ENCODE measurements at regions not wholly inside any gene's neighbourhood (a gene's known extent, or its start where the extent isn't known, plus 50 kb on each side); places are given as distances from the start of the nearest gene placed in this dataset.
"Not testable (repeated sequence)": the region's sequence is repeated elsewhere in the genome, so short reads cannot be mapped to it uniquely, and the experiment has no call there.

DNA sequence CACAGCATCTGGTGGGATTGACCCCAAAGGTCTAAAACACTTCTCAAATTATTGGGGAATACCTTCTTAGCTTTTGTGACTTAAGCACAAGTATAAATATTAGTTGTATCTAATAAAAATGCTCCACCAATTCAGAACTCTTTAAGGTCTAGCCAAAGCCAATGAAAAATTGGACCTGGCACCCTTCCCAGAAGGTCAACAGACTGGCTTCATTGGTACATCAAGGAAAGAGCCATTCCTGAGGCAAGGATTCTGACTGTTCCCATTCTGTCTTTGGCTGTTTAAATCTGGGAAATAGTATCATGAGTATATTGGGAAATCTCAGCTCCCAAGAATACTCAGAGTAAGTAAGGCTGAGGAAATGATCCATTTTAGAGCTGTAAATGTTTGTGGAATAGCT lies 153.0 kb upstream of the TRPC5 start:
- no peak for DNase-seq (ENCODE audit: low read depth)
- TF ChIP-seq, protein P1, sequence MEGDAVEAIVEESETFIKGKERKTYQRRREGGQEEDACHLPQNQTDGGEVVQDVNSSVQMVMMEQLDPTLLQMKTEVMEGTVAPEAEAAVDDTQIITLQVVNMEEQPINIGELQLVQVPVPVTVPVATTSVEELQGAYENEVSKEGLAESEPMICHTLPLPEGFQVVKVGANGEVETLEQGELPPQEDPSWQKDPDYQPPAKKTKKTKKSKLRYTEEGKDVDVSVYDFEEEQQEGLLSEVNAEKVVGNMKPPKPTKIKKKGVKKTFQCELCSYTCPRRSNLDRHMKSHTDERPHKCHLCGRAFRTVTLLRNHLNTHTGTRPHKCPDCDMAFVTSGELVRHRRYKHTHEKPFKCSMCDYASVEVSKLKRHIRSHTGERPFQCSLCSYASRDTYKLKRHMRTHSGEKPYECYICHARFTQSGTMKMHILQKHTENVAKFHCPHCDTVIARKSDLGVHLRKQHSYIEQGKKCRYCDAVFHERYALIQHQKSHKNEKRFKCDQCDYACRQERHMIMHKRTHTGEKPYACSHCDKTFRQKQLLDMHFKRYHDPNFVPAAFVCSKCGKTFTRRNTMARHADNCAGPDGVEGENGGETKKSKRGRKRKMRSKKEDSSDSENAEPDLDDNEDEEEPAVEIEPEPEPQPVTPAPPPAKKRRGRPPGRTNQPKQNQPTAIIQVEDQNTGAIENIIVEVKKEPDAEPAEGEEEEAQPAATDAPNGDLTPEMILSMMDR (conservative IDR thresholded peaks at IDR 0.05; ENCODE audit: low read depth, low read length): no peak

GRCh38 chrX:112233164-112233563 lies 150.6 kb upstream of the TRPC5 start:
- TF ChIP-seq, protein P1 (conservative IDR thresholded peaks at IDR 0.05; ENCODE audit: low read depth, low read length): no peak
- DNase-seq (ENCODE audit: low read depth): no peak
- no peak overlapping the region for H3K4me3 ChIP-seq (ENCODE audit: low read length)

More for the DNA sequence above, 153.0 kb upstream of the TRPC5 start:
- no peak overlapping the region for H3K4me3 ChIP-seq (ENCODE audit: low read length)

DNA sequence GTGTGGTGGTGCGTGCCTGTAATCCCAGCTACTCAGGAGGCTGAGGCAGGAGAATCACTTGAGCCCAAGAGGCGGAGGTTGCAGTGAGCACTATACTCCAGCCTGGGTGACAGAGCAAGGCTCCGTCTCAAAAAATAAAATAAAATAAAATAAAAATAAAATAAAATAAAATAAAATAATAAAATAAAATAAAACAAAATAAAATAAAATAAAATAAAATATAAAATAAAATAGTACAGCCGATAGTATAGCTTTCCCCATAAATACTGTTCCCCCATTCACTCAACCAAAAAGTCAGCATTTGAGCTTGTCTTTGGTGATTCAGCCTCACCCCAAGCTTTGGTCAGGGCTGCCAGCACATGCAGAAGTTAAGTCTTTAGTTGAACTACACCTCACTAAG lies 144.2 kb upstream of the TRPC5 start:
- not testable (repeated sequence) for DNase-seq (ENCODE audit: low read depth); H3K4me3 ChIP-seq (ENCODE audit: low read length)

DNA sequence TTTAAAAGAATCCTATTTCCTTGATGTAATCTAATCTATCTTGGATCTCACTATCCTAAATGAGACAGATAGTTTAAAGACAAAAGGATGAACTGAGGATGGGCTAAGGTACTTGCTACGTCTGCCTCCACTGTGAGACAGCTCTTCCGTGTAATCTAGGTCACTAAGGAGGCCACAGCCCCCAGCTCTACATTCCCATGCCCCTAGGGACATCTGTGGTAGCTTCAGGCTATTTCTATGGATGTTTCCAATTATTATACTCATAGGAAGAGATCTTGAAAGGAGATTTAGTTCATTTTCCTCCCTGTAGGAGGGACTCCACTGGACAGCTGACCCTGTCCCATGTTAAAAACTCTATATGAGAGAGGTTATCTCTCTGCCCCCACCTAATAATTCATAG lies 140.8 kb upstream of the TRPC5 start:
- TF ChIP-seq, protein P1 (conservative IDR thresholded peaks at IDR 0.05; ENCODE audit: low read depth, low read length): no peak
- no peak overlapping the region for H3K4me3 ChIP-seq (ENCODE audit: low read length)
- no peak for DNase-seq (ENCODE audit: low read depth)

- H3K4me3 ChIP-seq (ENCODE audit: low read length): no peak overlapping the region
- no peak for DNase-seq (ENCODE audit: low read depth)
- TF ChIP-seq, protein P1 (conservative IDR thresholded peaks at IDR 0.05; ENCODE audit: low read depth, low read length): no peak
These were observed 135.8 kb upstream of the TRPC5 start for GRCh38 chrX:112218388-112218787.

DNA sequence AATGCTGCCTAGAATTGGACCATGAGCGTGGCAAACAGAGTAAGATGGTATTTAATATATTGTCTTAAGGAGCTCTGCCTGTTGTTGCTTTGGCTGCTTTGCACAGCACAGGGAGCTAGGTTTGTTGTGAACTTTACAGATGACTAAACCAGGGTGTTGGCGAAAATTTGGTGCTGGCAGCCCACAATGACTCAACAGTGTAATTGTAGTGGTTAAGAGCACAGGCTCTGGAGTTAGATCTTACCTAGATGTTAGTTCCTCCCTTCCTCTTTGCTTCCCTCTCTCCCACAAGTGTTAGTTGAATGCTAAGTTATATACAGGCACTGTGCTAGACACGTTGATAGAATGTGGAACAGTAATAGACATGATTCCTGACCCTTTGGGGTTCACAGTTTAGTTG lies 128.9 kb upstream of the TRPC5 start:
- no peak for DNase-seq (ENCODE audit: low read depth)
- TF ChIP-seq, protein P1 (conservative IDR thresholded peaks at IDR 0.05; ENCODE audit: low read depth, low read length): no peak
- H3K4me3 ChIP-seq (ENCODE audit: low read length): no peak overlapping the region

DNA sequence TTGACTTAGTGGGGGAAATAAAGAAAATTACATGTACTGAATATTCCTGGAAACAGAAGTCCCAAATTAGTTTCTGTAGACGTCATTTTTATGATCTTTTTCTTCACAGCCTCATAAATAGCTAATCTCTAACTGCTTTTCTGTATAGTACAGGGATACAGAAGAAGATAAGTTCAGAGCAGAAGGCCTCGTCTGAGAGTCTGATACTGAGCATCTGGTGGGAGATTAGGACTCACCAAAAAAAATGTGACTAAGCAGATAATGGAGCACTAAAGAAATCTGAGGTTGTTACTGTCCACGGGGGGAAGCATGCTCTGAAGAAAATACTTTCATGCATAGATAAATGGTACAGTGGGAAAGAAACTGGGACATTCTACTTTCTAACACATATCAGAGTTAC lies 115.3 kb upstream of the TRPC5 start:
- TF ChIP-seq, protein P1 (conservative IDR thresholded peaks at IDR 0.05; ENCODE audit: low read depth, low read length): no peak
- H3K4me3 ChIP-seq (ENCODE audit: low read length): no peak overlapping the region
- DNase-seq (ENCODE audit: low read depth): no peak

GRCh38 chrX:112190646-112191045 lies 108.1 kb upstream of the TRPC5 start:
- DNase-seq (ENCODE audit: low read depth): no peak
- TF ChIP-seq, protein P1 (conservative IDR thresholded peaks at IDR 0.05; ENCODE audit: low read depth, low read length): no peak
- no peak overlapping the region for H3K4me3 ChIP-seq (ENCODE audit: low read length)

DNA sequence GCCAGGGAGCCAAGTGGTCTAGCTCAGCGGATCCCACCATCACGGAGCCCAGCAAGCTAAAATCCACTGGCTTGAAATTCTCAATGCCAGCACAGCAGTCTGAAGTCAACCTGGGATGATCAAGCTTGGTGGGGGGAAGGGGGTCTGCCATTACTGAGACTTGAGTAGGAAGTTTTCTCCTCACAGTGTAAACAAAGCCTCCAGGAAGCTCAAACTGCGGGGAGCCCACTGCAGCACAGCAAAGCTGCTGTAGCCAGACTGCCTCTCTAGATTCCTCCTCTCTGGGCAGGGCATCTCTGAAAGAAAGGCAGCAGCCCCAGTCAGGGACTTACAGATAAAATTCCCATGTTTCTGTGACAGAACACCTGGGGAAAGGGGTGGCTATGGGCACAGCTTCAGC lies 98.8 kb upstream of the TRPC5 start:
- DNase-seq (ENCODE audit: low read depth); H3K4me3 ChIP-seq (ENCODE audit: low read length): not testable (repeated sequence)

Measured in retinal pigment epithelial cell (primary cell).